Thyroid gland (tissue), 4 donors: ENCODE measurements at regions not wholly inside any gene's neighbourhood (a gene's known extent, or its start where the extent isn't known, plus 50 kb on each side); places are given as distances from the start of the nearest gene placed in this dataset.

Experiments
- DNase-seq, 2 donors: peaks; one replicate each; pipeline ENCODE4 v3.0.0-alpha.2; 2019
- H3K27ac ChIP-seq, 3 donors: fragments of 200-600 bp; sonication (generic); 1 replicate in 2 of 3; 2 replicates in 1 of 3; pipeline ENCODE4 v1.5.1; 2016 to 2019; ENCODE audit warnings: mild to moderate bottlenecking in 1 of 3, moderate library complexity in 1 of 3
- H3K27me3 ChIP-seq: fragments of 200-600 bp; sonication (generic); one replicate; pipeline ENCODE4 v1.5.1; 2019
- H3K36me3 ChIP-seq, 2 donors: fragments of 200-600 bp; sonication (generic); one replicate each; pipeline ENCODE4 v1.5.1; 2016 to 2019
- H3K4me1 ChIP-seq, 2 donors: fragments of 200-600 bp; sonication (generic); one replicate each; pipeline ENCODE4 v1.5.1; 2017 to 2019
- H3K4me3 ChIP-seq, 3 donors: fragments of 200-600 bp; sonication (generic); replicated peaks in 1 of 3; 1 replicate in 2 of 3; 2 replicates in 1 of 3; pipeline ENCODE4 v1.5.1; 2016; ENCODE audit warnings: mild to moderate bottlenecking in 1 of 3
- H3K9me3 ChIP-seq: fragments of 200-600 bp; sonication (generic); one replicate; pipeline ENCODE4 v1.5.1; 2017
- POLR2A ChIP-seq, 2 donors: fragments of 450-650 bp; IDR thresholded peaks; one replicate each; pipeline ENCODE4 v1.6.1; 2017; ENCODE audit warnings: antibody characterized with exemption in 2 of 2, mild to moderate bottlenecking in 2 of 2, moderate library complexity in 1 of 2
- WGBS, 2 donors: methylation state at CpG; one replicate each; pipeline ENCODE4 v1.1.5; 2017; 5-methylcytosine and 5-hydroxymethylcytosine counted together
- intact Hi-C: fragments of 100-400 bp; cut with DNase I; formaldehyde crosslinking; loops from one replicate; pipeline ENCODE4 v1.15.1; 2023
- TF ChIP-seq, protein P1 (sequence below), 6 experiments: fragments of 200-600 bp in 3 of 6; fragments of 450-650 bp in 3 of 6; sonication (generic) in 3 of 6; IDR thresholded peaks; one replicate each; pipeline ENCODE4 v1.5.1; 2016 to 2019; ENCODE audit warnings: antibody characterized with exemption in 6 of 6, mild to moderate bottlenecking in 2 of 6, inconsistent platforms in 1 of 6, moderate library complexity in 1 of 6

DNA sequence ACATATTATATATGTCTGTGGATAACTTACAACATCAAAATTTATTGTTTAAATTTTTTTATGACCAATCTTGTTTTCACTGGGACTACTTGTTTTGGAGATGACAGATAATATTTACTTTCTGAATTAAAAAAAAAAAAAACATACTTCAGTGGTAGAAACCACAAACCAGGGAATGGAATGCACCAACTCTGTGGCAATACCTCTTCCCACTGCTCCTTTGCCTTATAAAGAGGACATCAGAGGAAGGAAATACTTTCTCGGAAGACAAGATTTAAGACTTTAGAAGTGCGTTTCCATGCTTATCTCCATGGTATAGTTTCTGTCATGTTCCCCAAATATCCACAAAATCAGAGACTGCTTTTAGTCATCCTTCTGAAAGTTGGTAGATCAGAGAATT is 1241.1 kb upstream of the EYS start:
- no peak for TF ChIP-seq POLR2A (IDR thresholded peaks at IDR 0.05)
- TF ChIP-seq, protein P1, sequence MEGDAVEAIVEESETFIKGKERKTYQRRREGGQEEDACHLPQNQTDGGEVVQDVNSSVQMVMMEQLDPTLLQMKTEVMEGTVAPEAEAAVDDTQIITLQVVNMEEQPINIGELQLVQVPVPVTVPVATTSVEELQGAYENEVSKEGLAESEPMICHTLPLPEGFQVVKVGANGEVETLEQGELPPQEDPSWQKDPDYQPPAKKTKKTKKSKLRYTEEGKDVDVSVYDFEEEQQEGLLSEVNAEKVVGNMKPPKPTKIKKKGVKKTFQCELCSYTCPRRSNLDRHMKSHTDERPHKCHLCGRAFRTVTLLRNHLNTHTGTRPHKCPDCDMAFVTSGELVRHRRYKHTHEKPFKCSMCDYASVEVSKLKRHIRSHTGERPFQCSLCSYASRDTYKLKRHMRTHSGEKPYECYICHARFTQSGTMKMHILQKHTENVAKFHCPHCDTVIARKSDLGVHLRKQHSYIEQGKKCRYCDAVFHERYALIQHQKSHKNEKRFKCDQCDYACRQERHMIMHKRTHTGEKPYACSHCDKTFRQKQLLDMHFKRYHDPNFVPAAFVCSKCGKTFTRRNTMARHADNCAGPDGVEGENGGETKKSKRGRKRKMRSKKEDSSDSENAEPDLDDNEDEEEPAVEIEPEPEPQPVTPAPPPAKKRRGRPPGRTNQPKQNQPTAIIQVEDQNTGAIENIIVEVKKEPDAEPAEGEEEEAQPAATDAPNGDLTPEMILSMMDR (IDR thresholded peaks at IDR 0.05), result no peak
- H3K4me3 ChIP-seq, result no peak overlapping the region
- 3 to 86% methylated on average over 2 of the region's 2 CpGs for WGBS, 2 donors
- no peak for DNase-seq
- no peaks in the 10 kb centered on the region for H3K27me3 ChIP-seq
- no peaks in the 10 kb centered on the region for H3K4me1 ChIP-seq
- H3K36me3 ChIP-seq, result no peaks in the 10 kb centered on the region
- no peaks in the 10 kb centered on the region for H3K9me3 ChIP-seq
- H3K27ac ChIP-seq, result no peak overlapping the region
- intact Hi-C loops, result no loop called here

DNA sequence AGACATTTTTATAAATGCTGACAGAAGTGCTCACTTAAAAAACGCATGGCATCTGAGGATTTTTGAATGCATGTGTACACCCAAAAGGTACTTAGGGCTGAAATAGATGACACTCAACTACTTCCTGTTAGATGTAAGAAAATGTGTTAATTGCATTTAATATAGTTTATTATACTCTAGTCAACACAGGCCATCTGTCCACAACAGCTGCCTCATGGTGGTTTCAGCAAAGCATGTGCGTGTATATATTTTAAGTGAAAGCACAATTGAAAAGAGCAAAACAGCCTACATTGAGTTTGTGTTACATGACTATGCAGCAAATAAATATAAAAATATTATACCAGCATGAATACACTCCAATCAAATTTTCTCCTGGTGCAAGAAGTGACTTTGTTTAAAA is 1233.0 kb upstream of the EYS start:
- no peaks in the 10 kb centered on the region for H3K4me1 ChIP-seq
- no peak for DNase-seq
- TF ChIP-seq POLR2A (IDR thresholded peaks at IDR 0.05), result no peak
- TF ChIP-seq, protein P1 (IDR thresholded peaks at IDR 0.05), result no peak
- H3K27ac ChIP-seq, result no peak overlapping the region
- WGBS, 2 donors, result 86 to 94% methylated on average over 2 of the region's 2 CpGs
- H3K4me3 ChIP-seq, result no peak overlapping the region
- no peaks in the 10 kb centered on the region for H3K27me3 ChIP-seq
- no peaks in the 10 kb centered on the region for H3K9me3 ChIP-seq
- H3K36me3 ChIP-seq, result no peaks in the 10 kb centered on the region
- intact Hi-C loops, result no loop called here

DNA sequence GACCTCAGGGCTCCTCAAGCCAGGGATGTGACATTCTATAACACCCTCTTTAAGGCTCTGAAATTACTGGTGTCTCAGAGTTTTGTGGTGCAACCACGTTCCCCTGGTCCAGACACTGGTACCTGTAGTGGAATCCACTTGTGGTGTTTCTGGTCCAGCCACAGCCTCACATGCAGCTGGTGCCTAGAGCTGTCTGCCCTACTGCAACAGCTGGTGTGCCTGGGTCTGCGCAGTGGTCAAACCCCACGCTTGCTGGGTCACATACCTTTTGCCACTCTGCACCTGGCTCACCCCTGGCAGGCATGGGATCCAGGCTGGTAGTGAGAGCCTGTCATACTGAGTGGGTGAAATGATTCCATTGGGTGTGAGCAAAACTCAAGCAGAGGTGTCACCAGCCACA is 1230.2 kb upstream of the EYS start:
- no peak for DNase-seq
- no peak overlapping the region for H3K27ac ChIP-seq
- 93% methylated on average over 2 of the region's 3 CpGs; no CpG with 5 or more reads in 1 of the 2 donors for WGBS, 2 donors
- H3K36me3 ChIP-seq, result no peaks in the 10 kb centered on the region
- no peaks in the 10 kb centered on the region for H3K27me3 ChIP-seq
- intact Hi-C loops, result no loop called here
- H3K9me3 ChIP-seq, result no peaks in the 10 kb centered on the region
- TF ChIP-seq, protein P1 (IDR thresholded peaks at IDR 0.05), result no peak
- no peak for TF ChIP-seq POLR2A (IDR thresholded peaks at IDR 0.05)
- no peak overlapping the region for H3K4me3 ChIP-seq
- no peaks in the 10 kb centered on the region for H3K4me1 ChIP-seq

DNA sequence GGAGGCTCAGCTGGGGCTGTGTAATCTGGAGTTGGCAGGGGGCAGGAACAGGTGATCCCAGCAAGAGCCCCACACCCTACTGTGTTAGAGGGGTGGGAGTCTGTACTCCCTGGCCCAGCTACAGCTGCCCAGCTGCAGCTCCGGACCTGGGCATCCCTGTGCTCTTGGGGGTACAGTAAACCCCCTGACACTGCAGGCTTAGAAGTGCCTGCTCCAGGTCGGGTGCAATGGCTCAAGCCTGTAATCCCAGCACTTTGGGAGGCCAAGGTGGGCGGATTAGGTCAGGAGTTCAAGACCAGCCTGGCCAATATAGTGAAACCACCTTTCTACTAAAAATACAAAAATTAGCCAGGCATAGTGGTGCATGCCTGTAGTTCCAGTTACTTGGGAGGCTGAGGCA is 1228.6 kb upstream of the EYS start:
- WGBS, 2 donors, result 57 to 63% methylated on average over 2 to 3 of the region's 3 CpGs
- Histone ChIP-seq H3K27me3 (no peaks in the 10 kb centered on the region), H3K4me1 (no peaks in the 10 kb centered on the region), H3K9me3 (no peaks in the 10 kb centered on the region), H3K36me3 (no peaks in the 10 kb centered on the region), H3K4me3 (no peak overlapping the region), H3K27ac (no peak overlapping the region)
- TF ChIP-seq, protein P1 (IDR thresholded peaks at IDR 0.05), result no peak
- no peak for TF ChIP-seq POLR2A (IDR thresholded peaks at IDR 0.05)
- intact Hi-C loops, result no loop called here
- no peak for DNase-seq

DNA sequence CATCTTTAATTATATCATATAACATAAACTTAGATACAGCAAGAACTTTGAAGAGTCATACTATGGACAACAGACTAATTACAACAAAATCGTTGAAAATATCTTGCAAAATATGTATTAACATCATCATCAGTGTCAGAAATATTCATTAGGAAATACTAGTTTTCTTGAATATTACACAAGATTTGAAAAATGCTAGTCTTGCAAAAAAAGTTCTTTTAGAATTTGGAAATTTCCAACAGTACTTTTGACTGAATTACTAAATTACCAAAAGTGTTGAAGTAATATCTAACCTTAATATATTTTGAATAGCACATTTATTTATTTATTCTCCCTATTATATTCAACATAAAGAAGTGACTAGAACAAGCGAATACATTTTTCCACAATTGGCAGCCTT is 1224.8 kb upstream of the EYS start:
- H3K4me3 ChIP-seq, result no peak overlapping the region
- TF ChIP-seq, protein P1 (IDR thresholded peaks at IDR 0.05), result no peak
- no peak for TF ChIP-seq POLR2A (IDR thresholded peaks at IDR 0.05)
- 75 to 80% methylated on average over 2 of the region's 2 CpGs for WGBS, 2 donors
- H3K9me3 ChIP-seq, result no peaks in the 10 kb centered on the region
- no peaks in the 10 kb centered on the region for H3K27me3 ChIP-seq
- no peaks in the 10 kb centered on the region for H3K36me3 ChIP-seq
- H3K27ac ChIP-seq, result no peak overlapping the region
- no peak for DNase-seq
- H3K4me1 ChIP-seq, result no peaks in the 10 kb centered on the region
- intact Hi-C loops, result no loop called here
